Frontal cortex (tissue), 3 donors: ENCODE measurements at regions not wholly inside any gene's neighbourhood (a gene's known extent, or its start where the extent isn't known, plus 50 kb on each side); places are given as distances from the start of the nearest gene placed in this dataset.

ENCODE experiments used
- DNase-seq, 2 donors: peaks; one replicate each; pipeline ENCODE4 v3.0.0; 2012; ENCODE audit warnings: low spot score in 2 of 2
- FAIRE-seq: peaks from 2 replicates; lab custom pipeline; 2012; peaks lifted over from hg19 to GRCh38; lab: Jason Lieb, UNC
- donor health status: control.
- donor health status: control.
- donor health status: control.

DNA sequence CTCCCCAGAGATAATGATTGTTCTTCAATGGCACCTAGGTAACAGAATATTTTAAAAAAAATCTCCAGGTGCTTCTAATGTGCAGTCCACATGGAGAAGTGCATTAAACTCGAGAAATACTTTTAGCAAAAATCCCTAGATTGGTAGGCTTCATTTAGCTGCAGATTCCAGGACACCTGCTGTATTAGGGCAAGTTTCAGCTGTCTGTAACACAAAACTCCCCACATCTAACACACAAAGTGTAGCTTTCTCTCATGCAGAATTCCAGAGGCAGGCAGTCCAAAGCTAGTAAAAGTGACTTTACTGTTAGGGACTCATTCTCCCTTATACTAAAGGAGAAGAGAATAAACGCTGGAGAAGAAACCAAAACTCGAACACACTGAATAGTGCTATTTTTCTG, 1414.3 kb upstream of the B3GALT2 start:
- FAIRE-seq = no peak
- DNase-seq = no peak

DNA sequence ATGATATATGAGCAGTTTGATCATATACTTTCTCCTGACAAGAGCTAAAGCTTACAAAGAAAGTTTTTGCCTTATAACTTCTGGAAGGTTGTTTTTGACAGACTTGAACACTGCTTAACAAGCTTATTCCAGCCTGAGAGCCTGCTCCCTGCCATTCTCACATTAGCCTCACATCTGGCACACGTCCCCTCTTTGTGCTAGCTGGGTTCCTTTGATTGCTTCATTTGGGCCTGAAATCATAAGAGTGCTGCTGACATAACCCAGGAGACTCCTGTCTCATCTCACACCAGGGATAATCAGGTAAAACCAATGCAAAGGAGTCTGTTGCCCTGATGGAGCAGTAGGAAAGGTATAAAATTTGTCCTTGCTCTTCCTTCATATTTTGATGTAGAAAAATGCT, 1411.7 kb upstream of the B3GALT2 start:
- no peak for FAIRE-seq

DNA sequence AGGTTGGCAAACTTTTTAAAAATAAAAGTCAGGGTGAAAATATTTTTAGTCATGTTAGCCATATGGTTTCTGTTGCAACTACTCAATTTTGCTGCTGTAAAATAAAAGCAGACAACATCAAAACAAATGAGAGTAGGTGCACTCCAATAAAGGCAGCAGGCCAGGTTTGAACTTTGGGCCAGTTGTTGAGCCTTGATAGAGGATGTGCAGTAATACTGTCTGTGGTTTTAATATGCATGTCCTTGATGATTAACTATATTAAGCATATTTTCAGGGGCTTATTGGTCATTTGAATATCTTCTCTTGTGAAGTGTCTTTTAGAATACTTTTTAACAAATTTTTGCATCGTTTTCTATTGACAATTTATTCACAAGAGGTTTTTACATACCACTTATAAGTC, 1399.9 kb upstream of the B3GALT2 start:
- FAIRE-seq (no peak), DNase-seq (no peak)

More for the DNA sequence above, 1411.7 kb upstream of the B3GALT2 start:
- DNase-seq = no peak

DNA sequence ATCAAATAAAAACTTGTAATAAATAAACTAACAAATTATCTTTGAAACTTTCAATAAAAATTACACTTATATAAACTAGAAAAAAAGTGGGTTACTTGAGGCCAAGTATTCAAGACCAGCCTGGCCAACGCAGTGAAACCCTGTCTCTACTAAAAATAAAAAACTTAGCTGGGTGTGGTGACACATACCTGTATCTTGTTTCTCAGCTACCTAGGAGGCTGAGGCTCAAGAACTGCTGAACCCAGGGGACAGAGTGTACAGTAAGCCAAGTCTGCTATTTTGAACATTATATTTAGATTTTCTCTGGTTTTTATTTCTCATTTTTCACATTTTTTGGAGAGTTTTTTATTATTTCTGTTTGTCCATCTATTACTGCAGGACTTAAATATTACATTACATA, 1397.6 kb upstream of the B3GALT2 start:
- FAIRE-seq = peak; percentile 21
- no peak for DNase-seq

DNA sequence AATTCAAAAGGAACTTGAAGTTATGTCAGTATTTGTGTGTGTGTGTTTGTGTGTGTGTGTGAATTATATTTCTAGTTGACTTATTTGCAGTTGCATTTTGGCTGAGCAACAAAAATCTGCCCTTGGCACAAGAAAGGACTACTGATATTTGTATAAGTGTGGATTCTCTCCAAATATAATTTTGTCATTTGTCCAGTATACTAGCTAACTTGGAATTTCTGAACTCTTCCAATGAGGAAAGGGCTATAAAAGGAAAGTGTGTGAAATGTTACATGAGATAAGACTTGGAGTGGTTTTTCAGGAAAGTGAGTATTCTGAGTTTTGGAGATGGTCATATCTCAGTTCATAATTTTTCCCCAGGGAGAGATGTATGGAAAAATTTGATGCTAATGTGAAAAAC, 1384.1 kb upstream of the B3GALT2 start:
- no peak for FAIRE-seq
- DNase-seq = no peak

DNA sequence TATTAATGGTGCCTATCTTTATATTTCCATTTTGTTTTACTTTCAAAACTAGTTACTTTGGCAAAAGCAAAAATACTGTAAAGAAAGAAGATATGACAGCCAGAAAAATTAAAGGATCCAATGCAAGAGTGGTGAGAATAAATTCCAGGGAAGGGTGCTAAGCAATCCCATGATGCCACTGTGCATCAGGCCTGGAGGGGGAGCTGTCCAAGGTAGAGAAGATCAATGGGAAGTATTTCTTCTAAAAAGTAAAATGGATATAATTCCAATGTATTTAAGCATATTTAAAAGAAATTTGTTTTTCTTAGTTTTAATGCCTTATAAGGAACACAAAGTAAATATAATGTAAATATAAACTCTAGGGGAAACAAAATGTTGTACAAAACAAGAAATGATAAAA, 1382.2 kb upstream of the B3GALT2 start:
- no peak for DNase-seq
- FAIRE-seq = no peak

DNA sequence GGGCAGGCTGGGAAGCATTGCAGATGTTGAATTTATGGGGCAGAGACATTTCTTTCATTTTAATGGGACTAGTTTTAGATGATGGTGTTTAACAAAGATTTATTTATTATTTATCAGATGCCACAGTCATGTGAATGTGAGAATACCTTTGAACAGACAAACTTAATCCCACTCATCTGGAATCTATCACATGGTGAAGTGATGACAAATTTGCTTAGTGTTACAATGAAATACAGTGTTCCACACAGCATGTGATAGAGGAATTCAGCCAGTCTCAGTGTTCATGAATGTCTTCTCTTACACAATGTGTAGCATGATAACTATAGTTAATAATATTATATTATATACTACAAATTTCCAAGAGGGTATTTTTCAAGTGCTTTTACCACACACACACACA, 1361.7 kb upstream of the B3GALT2 start:
- no peak for FAIRE-seq
- no peak for DNase-seq

DNA sequence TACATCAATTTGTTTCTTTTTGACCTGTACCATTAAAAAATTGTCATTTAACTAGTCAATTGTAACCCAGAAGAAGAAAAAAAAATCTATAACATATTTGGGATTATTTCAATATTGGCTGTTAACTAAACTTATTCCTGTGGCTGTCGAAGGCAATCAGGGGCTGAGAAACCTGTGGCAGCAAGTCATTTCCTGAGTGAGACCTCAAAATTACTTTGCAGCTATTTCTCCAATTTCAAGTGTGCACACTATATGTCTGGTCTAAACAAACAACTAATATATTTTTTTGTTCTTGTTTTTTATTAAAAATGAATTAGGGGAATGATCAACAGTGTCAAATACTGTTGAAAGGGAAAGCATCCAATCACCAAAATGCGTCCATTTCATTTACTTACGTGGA, 1357.6 kb upstream of the B3GALT2 start:
- DNase-seq (no peak), FAIRE-seq (no peak)

DNA sequence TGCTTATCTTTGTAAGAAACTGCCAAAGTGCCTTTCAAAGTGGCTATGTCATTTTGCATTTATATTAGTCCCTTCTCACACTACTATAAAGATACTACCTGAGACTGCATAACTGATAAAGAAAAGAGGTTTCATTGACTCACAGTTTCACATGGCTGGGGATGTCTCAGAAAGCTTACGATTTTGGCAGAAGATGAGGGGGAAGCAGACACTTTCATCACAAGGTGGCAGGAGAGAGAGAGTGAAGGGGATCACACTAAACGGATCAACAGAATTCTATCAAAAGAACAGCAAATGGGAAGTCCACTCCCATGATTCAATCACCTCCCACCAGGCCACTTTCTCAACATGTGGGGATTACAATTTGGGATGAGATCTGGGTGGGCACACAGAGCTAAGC, 1352.0 kb upstream of the B3GALT2 start:
- DNase-seq (no peak), FAIRE-seq (no peak)

DNA sequence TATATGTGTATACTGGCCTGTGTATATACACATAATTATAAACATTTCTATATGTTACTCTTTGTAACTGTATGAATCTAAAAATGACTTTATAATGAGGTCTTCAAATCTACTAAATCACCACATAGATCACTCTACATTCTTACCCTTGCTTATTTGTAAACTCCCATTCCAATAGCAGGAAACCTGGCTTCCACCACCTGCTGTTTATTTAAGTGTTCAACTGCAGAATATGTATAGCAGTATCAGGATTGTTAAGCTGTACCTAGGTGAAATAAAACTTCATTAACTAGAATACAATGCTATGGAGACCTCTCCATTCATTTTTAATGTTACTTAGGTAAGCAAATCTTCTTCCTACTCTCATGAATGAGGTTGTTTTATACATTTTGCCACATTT, 1351.1 kb upstream of the B3GALT2 start:
- DNase-seq = no peak

DNA sequence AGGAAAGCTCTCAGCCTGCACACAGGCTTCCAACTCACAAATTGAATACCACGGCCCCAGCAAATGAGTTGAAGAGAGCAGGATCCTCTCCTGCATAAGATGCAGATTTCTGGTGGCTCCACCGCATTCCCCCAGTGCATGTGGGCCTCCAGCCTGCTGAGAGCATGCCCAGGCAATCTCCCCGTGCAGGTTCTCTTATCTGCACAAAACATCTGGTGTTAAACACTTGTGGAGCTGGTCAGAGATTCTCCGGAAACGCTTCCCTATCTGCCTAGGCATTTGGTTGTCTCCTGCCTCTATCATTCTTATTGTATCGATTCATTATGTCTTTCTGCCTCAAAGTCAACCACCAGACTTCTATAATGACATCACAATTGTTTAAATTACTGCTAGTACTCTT, 1349.0 kb upstream of the B3GALT2 start:
- FAIRE-seq = no peak

More for the DNA sequence above, 1351.1 kb upstream of the B3GALT2 start:
- FAIRE-seq = no peak

DNA sequence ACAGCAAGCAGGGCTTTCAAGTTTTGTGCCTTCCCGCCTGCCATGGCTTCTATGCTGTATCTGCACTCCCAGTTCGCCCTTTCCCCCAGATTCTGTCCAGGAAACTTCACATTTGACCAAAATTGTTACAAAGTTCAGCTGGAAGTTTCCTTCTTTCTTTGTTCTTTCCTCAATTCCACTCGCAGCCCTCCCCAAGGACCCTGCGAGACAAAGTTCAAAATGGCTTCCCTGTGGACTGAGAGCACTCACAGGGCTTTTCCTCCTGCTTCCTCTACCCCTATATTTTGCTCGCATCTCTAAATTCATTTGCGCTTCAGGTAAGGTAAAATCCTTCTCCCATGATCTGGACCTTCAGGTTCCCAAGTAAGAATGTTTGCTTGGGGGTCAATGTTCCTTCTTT, 1348.4 kb upstream of the B3GALT2 start:
- DNase-seq (no peak), FAIRE-seq (no peak)

More for the DNA sequence above, 1349.0 kb upstream of the B3GALT2 start:
- no peak for DNase-seq

DNA sequence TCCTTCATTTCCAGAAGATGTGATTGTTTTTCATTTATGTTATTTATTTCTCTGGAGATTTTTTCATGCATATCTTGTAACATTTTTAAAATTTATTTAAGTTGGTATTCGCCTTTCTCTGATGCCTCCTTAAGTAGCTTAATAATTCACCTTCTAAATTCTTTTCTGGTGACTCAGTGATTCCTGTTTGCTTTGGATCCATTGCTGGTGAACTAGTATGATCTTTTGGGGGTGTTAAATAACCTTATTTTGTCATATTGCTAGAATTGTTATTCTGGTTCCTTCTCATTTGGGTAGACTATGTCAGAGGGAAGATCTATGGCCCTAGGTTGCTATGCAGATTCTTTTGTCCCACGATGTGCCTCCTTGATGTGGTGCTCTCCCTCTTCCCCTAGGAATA, 1347.2 kb upstream of the B3GALT2 start:
- FAIRE-seq (no peak), DNase-seq (no peak)

DNA sequence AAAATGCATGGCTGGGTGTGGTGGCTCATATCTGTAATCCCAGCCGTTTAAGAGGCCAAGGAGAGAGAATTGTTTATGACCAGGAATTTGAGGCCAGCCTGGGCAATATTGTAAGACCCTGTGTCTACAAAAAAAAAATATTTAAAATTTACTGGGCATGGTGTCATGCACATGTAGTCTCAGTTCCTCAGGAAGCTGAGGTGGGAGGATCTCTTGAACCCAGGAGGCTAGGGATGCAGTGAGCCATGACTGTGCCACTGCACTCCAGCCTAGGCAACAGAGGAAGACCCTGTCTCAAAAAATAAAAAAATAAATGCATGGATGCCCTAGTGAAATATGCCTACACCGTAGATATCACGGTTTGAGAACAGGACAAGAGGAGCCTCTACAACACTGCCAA, 1331.2 kb upstream of the B3GALT2 start:
- no peak for FAIRE-seq
- no peak for DNase-seq

DNA sequence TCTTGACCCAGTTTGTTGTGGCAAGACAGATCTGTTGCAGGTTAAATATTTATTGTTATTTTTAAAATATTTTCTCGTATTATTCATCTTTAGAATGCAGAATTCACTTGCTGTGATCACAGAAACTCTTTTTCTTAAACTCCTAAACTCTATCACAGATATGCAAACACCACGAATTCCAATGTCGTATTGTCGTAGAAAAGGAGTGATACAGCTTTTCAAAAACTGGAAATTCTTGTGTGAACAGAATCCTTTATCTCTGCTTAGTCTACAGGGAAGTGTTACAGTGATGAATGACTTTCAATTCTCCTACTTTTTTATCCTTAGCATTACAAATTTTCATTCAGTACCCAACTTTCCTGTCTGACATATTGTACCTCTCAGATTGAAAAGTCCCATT, 1329.5 kb upstream of the B3GALT2 start:
- no peak for DNase-seq
- no peak for FAIRE-seq

DNA sequence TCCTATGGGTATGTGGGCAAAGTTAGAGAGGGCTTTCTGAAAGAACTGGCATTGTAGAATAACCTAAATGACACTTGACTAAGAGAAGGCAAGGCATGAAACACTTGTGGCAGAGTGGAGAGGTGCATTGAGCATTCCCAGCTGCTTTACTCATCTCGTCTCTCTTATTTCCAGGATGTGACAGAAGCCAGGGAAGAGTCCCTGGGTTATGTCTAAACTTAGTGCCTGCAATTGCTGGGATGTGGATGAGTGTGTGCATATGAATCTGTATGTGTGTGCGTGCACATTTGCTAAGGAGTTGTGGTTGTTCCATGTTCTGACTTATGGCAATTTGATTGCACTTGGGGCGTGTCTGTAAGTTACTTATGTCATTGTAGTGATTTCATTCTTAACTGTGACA, 1326.5 kb upstream of the B3GALT2 start:
- DNase-seq (no peak), FAIRE-seq (no peak)

DNA sequence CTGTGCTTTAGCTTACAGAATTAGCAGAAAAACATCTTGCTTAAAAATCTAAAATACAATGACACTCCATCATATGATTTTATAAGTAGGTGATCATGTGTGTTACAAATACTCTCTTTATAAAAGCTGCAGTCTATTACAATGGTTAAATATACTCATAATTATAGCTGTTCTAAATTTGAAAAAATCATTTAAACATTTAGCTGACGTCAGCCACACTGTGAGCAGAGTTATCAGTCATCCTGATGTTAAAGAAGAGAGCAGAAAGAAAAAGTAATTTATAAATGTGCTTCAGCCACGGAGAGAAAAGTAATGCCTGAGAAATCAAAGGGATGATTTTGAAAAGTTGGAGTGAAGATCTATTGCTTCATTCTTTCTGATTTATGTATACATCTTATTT, 1325.9 kb upstream of the B3GALT2 start:
- FAIRE-seq = no peak
- DNase-seq = no peak

DNA sequence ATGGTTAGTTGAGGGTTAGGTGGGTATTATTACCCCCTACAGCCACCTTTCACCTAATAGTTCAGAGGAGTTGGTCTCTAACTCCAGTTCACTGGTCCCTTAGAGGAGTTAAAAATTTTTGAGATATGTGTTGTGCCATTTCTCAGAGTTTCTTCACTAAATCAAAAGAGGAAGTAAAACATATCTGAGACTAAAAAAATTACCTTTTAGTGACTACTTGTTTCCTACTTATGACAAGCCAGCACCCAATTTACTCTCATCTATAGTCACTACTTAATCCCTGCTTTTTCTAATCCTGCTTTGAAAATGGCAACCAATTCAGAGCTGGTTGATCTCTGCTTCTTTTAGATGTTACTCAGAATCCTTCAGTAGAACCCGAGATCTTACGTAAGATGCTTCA, 1316.8 kb upstream of the B3GALT2 start:
- no peak for FAIRE-seq
- no peak for DNase-seq

DNA sequence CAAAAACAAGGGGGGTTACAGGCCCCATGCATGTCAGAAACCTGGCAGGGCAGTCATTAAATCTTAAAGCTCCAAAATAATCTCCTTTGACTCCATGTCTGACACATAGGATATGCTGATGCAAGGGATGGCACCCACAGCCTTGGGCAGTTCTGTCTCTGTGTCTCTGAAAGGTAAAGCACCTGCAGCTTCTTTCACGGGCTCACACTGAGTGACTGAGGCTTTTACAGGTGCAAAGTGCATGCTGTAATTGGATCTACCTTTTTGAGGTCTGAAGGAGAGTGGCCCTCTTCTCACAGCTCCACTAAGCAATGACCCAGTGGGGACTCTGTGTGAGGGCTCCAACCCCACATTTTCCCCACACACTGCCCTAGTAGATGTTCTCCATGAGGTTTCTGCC, 1309.0 kb upstream of the B3GALT2 start:
- FAIRE-seq = no peak
- no peak for DNase-seq

DNA sequence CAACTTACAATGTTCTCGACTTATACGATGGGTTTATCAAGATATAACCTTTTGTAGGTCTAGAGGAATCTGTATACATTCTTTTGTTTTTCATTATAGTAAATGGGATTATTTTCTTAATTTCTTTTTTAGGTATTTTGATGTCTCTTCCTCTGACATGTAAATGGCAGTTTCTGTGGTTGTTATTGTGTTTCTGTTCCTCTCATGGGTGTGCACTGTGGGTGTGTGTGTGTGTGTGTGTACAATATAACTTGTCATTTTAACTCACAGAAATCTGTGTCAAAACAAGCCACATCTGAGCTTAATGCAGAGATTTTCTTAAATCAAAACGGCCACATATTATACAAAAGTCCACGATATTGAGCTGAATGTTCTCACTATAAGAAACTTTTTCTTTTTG, 1300.8 kb upstream of the B3GALT2 start:
- FAIRE-seq (no peak), DNase-seq (no peak)

DNA sequence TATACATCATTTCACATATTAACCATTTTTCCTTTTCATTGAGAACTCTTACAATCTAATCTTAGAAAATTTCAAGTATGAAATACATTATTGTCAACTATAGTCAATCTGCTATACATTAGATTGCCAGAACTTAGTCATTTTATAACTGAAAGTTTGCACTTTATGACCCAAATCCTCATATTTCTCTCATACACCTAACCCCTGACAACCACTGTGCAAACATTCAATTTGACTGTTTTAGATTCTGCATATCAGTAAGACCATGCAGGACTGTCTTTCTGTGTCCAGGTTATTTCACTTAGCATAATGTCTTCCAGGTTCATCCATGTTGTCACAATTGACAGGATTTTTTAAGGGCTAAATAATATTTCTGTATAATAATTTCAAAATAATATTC, 1299.0 kb upstream of the B3GALT2 start:
- no peak for DNase-seq
- no peak for FAIRE-seq

DNA sequence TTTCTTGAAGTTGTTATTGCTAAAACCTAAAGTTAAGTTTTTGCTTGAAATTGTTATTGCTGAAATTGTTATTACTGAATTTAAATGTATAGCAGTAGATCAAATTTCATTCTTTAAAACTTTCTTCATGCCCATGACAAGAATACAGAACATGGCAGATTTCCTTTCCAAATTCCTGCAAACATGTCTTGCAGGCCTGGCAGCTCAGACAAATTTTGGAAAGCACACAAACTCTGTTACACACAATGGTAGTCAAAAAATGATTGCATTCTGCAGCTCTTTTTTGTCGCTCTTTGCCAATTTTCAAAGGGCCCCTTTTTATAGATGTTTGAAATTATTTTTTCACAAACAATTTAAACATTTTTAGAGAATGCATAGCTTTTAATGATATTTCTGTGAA, 1292.3 kb upstream of the B3GALT2 start:
- DNase-seq = no peak
- FAIRE-seq = no peak

DNA sequence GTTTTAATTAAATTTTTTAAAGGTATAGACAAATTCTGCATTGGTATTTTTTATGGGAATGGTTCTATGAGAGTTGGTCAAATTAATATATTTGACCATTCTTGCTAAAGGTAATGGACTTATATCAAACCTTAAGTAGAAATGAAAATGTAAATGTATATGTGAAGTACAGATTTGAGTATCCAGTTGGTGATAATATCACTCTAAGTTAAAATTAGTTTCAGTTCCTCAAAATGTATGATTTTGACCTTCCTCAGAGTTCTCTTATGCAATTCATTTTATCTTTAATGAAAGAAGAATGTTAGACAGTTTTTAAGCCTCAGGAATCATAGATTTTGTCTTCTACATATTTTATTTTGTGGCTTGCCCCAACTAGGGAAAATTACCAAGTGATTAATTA, 1291.5 kb upstream of the B3GALT2 start:
- DNase-seq (no peak), FAIRE-seq (no peak)
